ENCODE measurements at regions not wholly inside any gene's neighbourhood (a gene's known extent, or its start where the extent isn't known, plus 50 kb on each side); places are given as distances from the start of the nearest gene placed in this dataset.

DNA sequence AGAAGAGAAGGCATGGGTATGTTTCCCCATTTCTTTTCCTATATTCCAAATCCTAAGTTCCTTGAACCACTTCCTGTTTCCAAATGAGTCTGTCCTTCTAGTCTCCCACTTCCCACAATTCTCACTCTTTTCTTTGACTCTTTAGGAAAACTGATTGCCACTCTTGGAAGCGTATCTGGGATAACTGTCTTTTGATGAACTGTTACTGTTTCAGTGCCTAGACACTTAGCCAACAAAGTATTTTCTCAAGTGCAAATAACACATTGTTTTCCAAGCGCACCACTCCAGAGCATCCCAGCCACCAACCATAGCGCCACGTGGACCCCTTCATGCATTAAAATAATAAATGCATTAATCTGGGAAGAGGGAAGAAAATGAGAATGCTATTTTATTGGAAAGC is 342.8 kb downstream of the MTX2 start:
- TF ChIP-seq, protein P1, sequence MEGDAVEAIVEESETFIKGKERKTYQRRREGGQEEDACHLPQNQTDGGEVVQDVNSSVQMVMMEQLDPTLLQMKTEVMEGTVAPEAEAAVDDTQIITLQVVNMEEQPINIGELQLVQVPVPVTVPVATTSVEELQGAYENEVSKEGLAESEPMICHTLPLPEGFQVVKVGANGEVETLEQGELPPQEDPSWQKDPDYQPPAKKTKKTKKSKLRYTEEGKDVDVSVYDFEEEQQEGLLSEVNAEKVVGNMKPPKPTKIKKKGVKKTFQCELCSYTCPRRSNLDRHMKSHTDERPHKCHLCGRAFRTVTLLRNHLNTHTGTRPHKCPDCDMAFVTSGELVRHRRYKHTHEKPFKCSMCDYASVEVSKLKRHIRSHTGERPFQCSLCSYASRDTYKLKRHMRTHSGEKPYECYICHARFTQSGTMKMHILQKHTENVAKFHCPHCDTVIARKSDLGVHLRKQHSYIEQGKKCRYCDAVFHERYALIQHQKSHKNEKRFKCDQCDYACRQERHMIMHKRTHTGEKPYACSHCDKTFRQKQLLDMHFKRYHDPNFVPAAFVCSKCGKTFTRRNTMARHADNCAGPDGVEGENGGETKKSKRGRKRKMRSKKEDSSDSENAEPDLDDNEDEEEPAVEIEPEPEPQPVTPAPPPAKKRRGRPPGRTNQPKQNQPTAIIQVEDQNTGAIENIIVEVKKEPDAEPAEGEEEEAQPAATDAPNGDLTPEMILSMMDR (conservative IDR thresholded peaks at IDR 0.05; ENCODE audit: low read depth, low read length) = no peak
- TF ChIP-seq EZH2phosphoT487 (IDR thresholded peaks at IDR 0.05; ENCODE audit: borderline replicate concordance, low read length) (no peak), EZH2 (IDR thresholded peaks at IDR 0.05; ENCODE audit: low read length, unreplicated experiment) (no peak)
